H9 (cell line): ENCODE measurements at regions not wholly inside any gene's neighbourhood (a gene's known extent, or its start where the extent isn't known, plus 50 kb on each side); places are given as distances from the start of the nearest gene placed in this dataset.

ENCODE experiments used
- DNase-seq: peaks from one replicate; pipeline ENCODE4 v3.0.0-alpha.2; 2017
- H2AFZ ChIP-seq: one replicate; pipeline ENCODE4 v1.6.1; 2013; ENCODE audit warnings: mild to moderate bottlenecking, low read length, control low read depth, moderate library complexity
- H2AK5ac ChIP-seq: 2 replicates; pipeline ENCODE4 v1.6.1; 2013; ENCODE audit warnings: low read length, control low read depth, mixed read lengths; ENCODE audit not compliant: insufficient read length
- H2BK120ac ChIP-seq: one replicate; pipeline ENCODE4 v1.6.1; 2013; ENCODE audit warnings: low read depth, mild to moderate bottlenecking, low read length, control low read depth, inconsistent platforms; ENCODE audit not compliant: poor library complexity, severe bottlenecking
- H2BK12ac ChIP-seq: 2 replicates; pipeline ENCODE4 v1.6.1; 2013; ENCODE audit warnings: low read length, control low read depth, mixed read lengths, low read depth; ENCODE audit not compliant: insufficient read length
- H2BK15ac ChIP-seq: 2 replicates; pipeline ENCODE4 v1.6.1; 2013; ENCODE audit warnings: low read depth, low read length, control low read depth
- H2BK20ac ChIP-seq: one replicate; pipeline ENCODE4 v1.6.1; 2013; ENCODE audit warnings: low read depth, mild to moderate bottlenecking, low read length, control low read depth, inconsistent platforms; ENCODE audit not compliant: poor library complexity, severe bottlenecking
- H2BK5ac ChIP-seq: 2 replicates; pipeline ENCODE4 v1.6.1; 2013; ENCODE audit warnings: low read length, control low read depth, mixed read lengths; ENCODE audit not compliant: insufficient read length
- H3K14ac ChIP-seq: 2 replicates; pipeline ENCODE4 v1.6.1; 2013; ENCODE audit warnings: low read length, control low read depth; ENCODE audit not compliant: insufficient read depth
- H3K18ac ChIP-seq: 2 replicates; pipeline ENCODE4 v1.6.1; 2013; ENCODE audit warnings: low read depth, mild to moderate bottlenecking, mixed read lengths, low read length, control low read depth; ENCODE audit not compliant: insufficient read length
- H3K23ac ChIP-seq: 2 replicates; pipeline ENCODE4 v1.6.1; 2013; ENCODE audit warnings: low read length, control low read depth, mixed read lengths, low read depth; ENCODE audit not compliant: insufficient read length
- H3K23me2 ChIP-seq: 2 replicates; pipeline ENCODE4 v1.6.1; 2013; ENCODE audit warnings: low read depth, mild to moderate bottlenecking, mixed read lengths, low read length, control low read depth; ENCODE audit not compliant: insufficient read length, poor library complexity, severe bottlenecking
- H3K27ac ChIP-seq: 2 replicates; pipeline ENCODE4 v1.5.1; 2013; ENCODE audit warnings: low read length, control low read depth, mixed read lengths, low read depth; ENCODE audit not compliant: insufficient read length
- H3K27me3 ChIP-seq: 2 replicates; pipeline ENCODE4 v1.6.1; 2013; ENCODE audit warnings: low read length, control low read depth, inconsistent platforms; ENCODE audit not compliant: insufficient read depth
- H3K4ac ChIP-seq: 2 replicates; pipeline ENCODE4 v1.6.1; 2013; ENCODE audit warnings: low read depth, mild to moderate bottlenecking, control low read depth, inconsistent platforms, low read length, moderate library complexity
- H3K4me1 ChIP-seq: 2 replicates; pipeline ENCODE4 v1.6.1; 2013; ENCODE audit warnings: low read length, control low read depth, inconsistent platforms; ENCODE audit not compliant: insufficient read depth
- H3K4me2 ChIP-seq: 2 replicates; pipeline ENCODE4 v1.6.1; 2013; ENCODE audit warnings: low read length, control low read depth, mixed read lengths; ENCODE audit not compliant: insufficient read length, insufficient read depth
- H3K56ac ChIP-seq: 2 replicates; pipeline ENCODE4 v1.6.1; 2013; ENCODE audit warnings: low read depth, mild to moderate bottlenecking, mixed read lengths, low read length, control low read depth; ENCODE audit not compliant: insufficient read length
- H3K79me1 ChIP-seq: 2 replicates; pipeline ENCODE4 v1.6.1; 2013; ENCODE audit warnings: low read depth, mild to moderate bottlenecking, moderate library complexity, low read length, control low read depth, inconsistent platforms; ENCODE audit not compliant: insufficient read depth, poor library complexity, severe bottlenecking
- H3K79me2 ChIP-seq: 2 replicates; pipeline ENCODE4 v1.6.1; 2013; ENCODE audit warnings: low read length, control low read depth, inconsistent platforms; ENCODE audit not compliant: insufficient read depth
- H3K9ac ChIP-seq: 2 replicates; pipeline ENCODE4 v1.6.1; 2013; ENCODE audit warnings: low read length, control low read depth, mixed read lengths; ENCODE audit not compliant: insufficient read length; ENCODE audit errors: extremely low read depth
- H3K9me3 ChIP-seq: one replicate; pipeline ENCODE4 v1.6.1; 2013; ENCODE audit warnings: low read depth, low read length, inconsistent platforms; ENCODE audit not compliant: control insufficient read depth
- H3T11ph ChIP-seq: one replicate; pipeline ENCODE4 v1.6.1; 2013; ENCODE audit warnings: mild to moderate bottlenecking, low read length, control low read depth, inconsistent platforms
- H4K20me1 ChIP-seq: one replicate; pipeline ENCODE4 v1.6.1; 2013; ENCODE audit not compliant: control insufficient read depth, insufficient read length, insufficient read depth
- H4K5ac ChIP-seq: 2 replicates; pipeline ENCODE4 v1.6.1; 2013; ENCODE audit warnings: low read depth, mild to moderate bottlenecking, mixed read lengths, low read length, control low read depth; ENCODE audit not compliant: insufficient read length
- H4K8ac ChIP-seq: replicated peaks from 2 replicates; pipeline ENCODE4 v1.6.1; 2013; ENCODE audit warnings: low read length, control low read depth, mixed read lengths, low read depth; ENCODE audit not compliant: insufficient read length
- H4K91ac ChIP-seq: 2 replicates; pipeline ENCODE4 v1.6.1; 2013; ENCODE audit warnings: low read depth, mild to moderate bottlenecking, moderate library complexity, mixed read lengths, low read length, control low read depth; ENCODE audit not compliant: insufficient read length
- H3K27ac Mint-ChIP-seq, 3 experiments: 2 replicates in 2 of 3; 3 replicates in 1 of 3; pipeline ENCODE4 v1.8.0; 2020 to 2021; ENCODE audit warnings: mixed read lengths in 3 of 3, mild to moderate bottlenecking in 1 of 3, moderate library complexity in 1 of 3
- H3K27me3 Mint-ChIP-seq: 2 replicates; pipeline ENCODE4 v1.8.0; 2021; ENCODE audit warnings: low read depth, mild to moderate bottlenecking, moderate library complexity, mixed read lengths
- H3K36me3 Mint-ChIP-seq, 3 experiments: 2 replicates in 2 of 3; 3 replicates in 1 of 3; pipeline ENCODE4 v1.8.0; 2020 to 2021; ENCODE audit warnings: low read depth in 3 of 3, mixed read lengths in 3 of 3; ENCODE audit not compliant: insufficient read depth in 1 of 3
- H3K4me1 Mint-ChIP-seq, 2 experiments: 2 replicates each; pipeline ENCODE4 v1.8.0; 2020; ENCODE audit warnings: mixed read lengths in 2 of 2
- H3K4me3 Mint-ChIP-seq, 2 experiments: 2 replicates in 1 of 2; 3 replicates in 1 of 2; pipeline ENCODE4 v1.8.0; 2020 to 2021; ENCODE audit warnings: mild to moderate bottlenecking in 2 of 2, mixed read lengths in 2 of 2, moderate library complexity in 1 of 2
- H3K9me3 Mint-ChIP-seq, 2 experiments: 2 replicates in 1 of 2; 3 replicates in 1 of 2; pipeline ENCODE4 v1.8.0; 2020; ENCODE audit warnings: mild to moderate bottlenecking in 2 of 2, mixed read lengths in 2 of 2, moderate library complexity in 1 of 2
- WGBS: extraction: QIAGEN DNeasy Blood & Tissue Kit; methylation state at CpG from one replicate; pipeline ENCODE4 v1.1.7; 2013; ENCODE audit warnings: missing lambda C conversion rate, low lambda C conversion rate, mixed read lengths; ENCODE audit not compliant: insufficient read length; ENCODE audit errors: extremely low coverage; 5-methylcytosine and 5-hydroxymethylcytosine counted together
- TF ChIP-seq, protein P1 (sequence below): fragments of 200-600 bp; sonication (generic); conservative IDR thresholded peaks from 3 replicates; pipeline ENCODE4 v1.8.0; 2021; ENCODE audit warnings: antibody characterized with exemption, mild to moderate bottlenecking

DNA sequence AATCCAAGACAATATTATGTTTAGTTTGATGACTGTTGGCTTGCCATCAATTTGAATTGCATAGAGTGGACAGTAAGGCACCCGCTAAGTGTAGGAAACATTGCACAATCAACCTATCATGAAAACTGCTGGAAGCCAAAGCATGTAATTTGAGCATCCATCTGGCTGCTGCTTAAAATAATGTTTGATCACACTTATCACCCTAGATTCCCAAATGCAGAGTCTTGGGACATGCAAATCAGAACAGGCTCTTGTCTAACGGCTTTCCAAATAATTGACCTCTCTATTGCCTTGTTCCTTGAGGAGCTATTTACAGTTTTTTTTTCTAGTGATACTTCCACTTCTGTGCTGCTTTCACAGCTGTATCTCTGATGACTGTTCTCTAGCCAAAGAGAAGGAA, 342.1 kb downstream of the PRR16 start:
- Mint-ChIP-seq H3K27ac (no peak overlapping the region), H3K4me3 (no peak overlapping the region), H3K27me3 (no peaks in the 10 kb centered on the region), H3K4me1 (peaks cover 11 to 29% of the 10 kb centered on the region in 2 experiments), H3K36me3 (peaks cover 0 to 2% (median 0%) of the 10 kb centered on the region in 3 experiments; a peak in 1 of 7 replicates), H3K9me3 (no peaks in the 10 kb centered on the region)
- Histone ChIP-seq H2BK12ac (no peak overlapping the region), H2BK15ac (no peak overlapping the region), H4K91ac (no peak overlapping the region), H3K9me3 (no peaks in the 10 kb centered on the region), H3K4ac (no peak overlapping the region), H3K27ac (no peak overlapping the region), H3K79me2 (no peaks in the 10 kb centered on the region), H4K5ac (no peak overlapping the region), H2BK20ac (no peak overlapping the region), H3K56ac (no peak overlapping the region), H3K14ac (no peak overlapping the region), H4K8ac (no peak overlapping the region), H3K4me2 (no peak overlapping the region), H3K23ac (no peak overlapping the region), H2BK5ac (no peak overlapping the region), H3K79me1 (no peaks in the 10 kb centered on the region), H3K18ac (no peak overlapping the region), H2BK120ac (no peak overlapping the region), H3K9ac (no peak overlapping the region), H4K20me1 (no peaks in the 10 kb centered on the region), H2AFZ (no peak overlapping the region), H3K23me2 (no peaks in the 10 kb centered on the region), H2AK5ac (no peak overlapping the region), H3K4me1 (peaks cover 9% of the 10 kb centered on the region), H3T11ph (no peak overlapping the region), H3K27me3 (no peaks in the 10 kb centered on the region; the same call in 1 of the 2 replicates)
- WGBS: no CpG with 5 or more reads among the region's 2 CpGs
- TF ChIP-seq, protein P1, sequence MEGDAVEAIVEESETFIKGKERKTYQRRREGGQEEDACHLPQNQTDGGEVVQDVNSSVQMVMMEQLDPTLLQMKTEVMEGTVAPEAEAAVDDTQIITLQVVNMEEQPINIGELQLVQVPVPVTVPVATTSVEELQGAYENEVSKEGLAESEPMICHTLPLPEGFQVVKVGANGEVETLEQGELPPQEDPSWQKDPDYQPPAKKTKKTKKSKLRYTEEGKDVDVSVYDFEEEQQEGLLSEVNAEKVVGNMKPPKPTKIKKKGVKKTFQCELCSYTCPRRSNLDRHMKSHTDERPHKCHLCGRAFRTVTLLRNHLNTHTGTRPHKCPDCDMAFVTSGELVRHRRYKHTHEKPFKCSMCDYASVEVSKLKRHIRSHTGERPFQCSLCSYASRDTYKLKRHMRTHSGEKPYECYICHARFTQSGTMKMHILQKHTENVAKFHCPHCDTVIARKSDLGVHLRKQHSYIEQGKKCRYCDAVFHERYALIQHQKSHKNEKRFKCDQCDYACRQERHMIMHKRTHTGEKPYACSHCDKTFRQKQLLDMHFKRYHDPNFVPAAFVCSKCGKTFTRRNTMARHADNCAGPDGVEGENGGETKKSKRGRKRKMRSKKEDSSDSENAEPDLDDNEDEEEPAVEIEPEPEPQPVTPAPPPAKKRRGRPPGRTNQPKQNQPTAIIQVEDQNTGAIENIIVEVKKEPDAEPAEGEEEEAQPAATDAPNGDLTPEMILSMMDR: no peak
- no peak for DNase-seq
